Mesendoderm (in vitro differentiated cells): ENCODE measurements at regions not wholly inside any gene's neighbourhood (a gene's known extent, or its start where the extent isn't known, plus 50 kb on each side); places are given as distances from the start of the nearest gene placed in this dataset.
A peak's percentile ranks its signal among the peaks of the same experiment; 100 is the strongest.

Experiments used
- DNase-seq: peaks from one replicate; pipeline ENCODE4 v3.0.0; 2013
- H2AK5ac ChIP-seq: 2 replicates; pipeline ENCODE4 v1.6.1; 2013; ENCODE audit warnings: low read length, inconsistent platforms
- H2BK120ac ChIP-seq: 2 replicates; pipeline ENCODE4 v1.6.1; 2013; ENCODE audit warnings: low read depth, mild to moderate bottlenecking, low read length, moderate library complexity, mixed read lengths
- H2BK15ac ChIP-seq: replicated peaks from 2 replicates; pipeline ENCODE4 v1.6.1; 2013; ENCODE audit warnings: low read depth, mild to moderate bottlenecking, moderate library complexity
- H2BK5ac ChIP-seq: 2 replicates; pipeline ENCODE4 v1.6.1; 2013; ENCODE audit warnings: low read length, inconsistent platforms
- H3K18ac ChIP-seq: 2 replicates; pipeline ENCODE4 v1.6.1; 2013; ENCODE audit warnings: mild to moderate bottlenecking, low read length, mixed read lengths
- H3K23ac ChIP-seq: one replicate; pipeline ENCODE4 v1.6.1; 2013; ENCODE audit warnings: low read length
- H3K27ac ChIP-seq: 2 replicates; pipeline ENCODE4 v1.5.1; 2013; ENCODE audit warnings: low read depth, mild to moderate bottlenecking, inconsistent platforms, low read length, moderate library complexity
- H3K27me3 ChIP-seq: 2 replicates; pipeline ENCODE4 v1.6.1; 2013; ENCODE audit warnings: low read length, control low read depth, mild to moderate bottlenecking, inconsistent platforms; ENCODE audit not compliant: insufficient read depth, poor library complexity
- H3K36me3 ChIP-seq: 2 replicates; pipeline ENCODE4 v1.6.1; 2013; ENCODE audit warnings: low read length, inconsistent platforms; ENCODE audit not compliant: control insufficient read depth, insufficient read depth
- H3K4ac ChIP-seq: one replicate; pipeline ENCODE4 v1.6.1; 2013; ENCODE audit warnings: low read depth, mild to moderate bottlenecking, low read length, moderate library complexity
- H3K4me1 ChIP-seq: 2 replicates; pipeline ENCODE4 v1.6.1; 2013; ENCODE audit warnings: low read depth, low read length, inconsistent platforms; ENCODE audit not compliant: control insufficient read depth
- H3K4me2 ChIP-seq: 2 replicates; pipeline ENCODE4 v1.6.1; 2013; ENCODE audit warnings: low read length
- H3K4me3 ChIP-seq: 2 replicates; pipeline ENCODE4 v1.5.1; 2013; ENCODE audit warnings: mild to moderate bottlenecking, low read length
- H3K56ac ChIP-seq: one replicate; pipeline ENCODE4 v1.6.1; 2013; ENCODE audit warnings: low read length
- H3K79me1 ChIP-seq: 2 replicates; pipeline ENCODE4 v1.6.1; 2013; ENCODE audit warnings: low read length, inconsistent platforms
- H3K79me2 ChIP-seq: 2 replicates; pipeline ENCODE4 v1.6.1; 2013; ENCODE audit warnings: mild to moderate bottlenecking, low read length; ENCODE audit not compliant: control insufficient read depth, insufficient read depth
- H3K9ac ChIP-seq: 2 replicates; pipeline ENCODE4 v1.6.1; 2013; ENCODE audit warnings: low read length, inconsistent platforms
- H4K5ac ChIP-seq: one replicate; pipeline ENCODE4 v1.6.1; 2013; ENCODE audit warnings: low read length
- H4K8ac ChIP-seq: one replicate; pipeline ENCODE4 v1.6.1; 2013; ENCODE audit warnings: low read depth, mild to moderate bottlenecking, control low read depth, low read length, moderate library complexity
- WGBS: extraction: QIAGEN DNeasy Blood & Tissue Kit; methylation state at CpG from one replicate; pipeline ENCODE4 v1.1.7; 2013; ENCODE audit warnings: low lambda C conversion rate, missing lambda C conversion rate; ENCODE audit not compliant: insufficient coverage; ENCODE audit errors: extremely low coverage; 5-methylcytosine and 5-hydroxymethylcytosine counted together

DNA sequence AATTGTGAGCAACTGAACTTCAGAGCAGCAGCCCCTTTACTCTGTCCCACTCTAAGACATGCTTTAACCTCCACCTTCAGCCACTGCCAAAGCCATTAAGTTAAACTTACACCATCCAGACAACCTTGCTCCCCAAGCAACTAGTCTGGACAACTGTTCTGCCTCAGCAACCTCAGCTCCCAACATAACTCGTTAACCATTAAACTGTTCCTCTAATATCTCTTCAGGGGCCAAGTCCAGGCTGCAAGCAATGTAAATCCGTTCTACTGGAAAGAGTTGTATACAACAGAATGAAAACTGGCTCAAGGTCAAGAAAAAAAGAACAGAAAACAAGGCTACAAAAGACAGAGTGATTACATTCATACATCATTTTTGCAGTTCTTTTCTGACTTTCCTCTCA lies 131.7 kb upstream of the TARS1 start:
- H2BK120ac ChIP-seq: no peak overlapping the region
- H4K5ac ChIP-seq: no peak overlapping the region
- H3K79me1 ChIP-seq: no peaks in the 10 kb centered on the region
- H3K27ac ChIP-seq: no peak overlapping the region
- no peaks in the 10 kb centered on the region for H3K36me3 ChIP-seq
- no peak overlapping the region for H2AK5ac ChIP-seq
- H3K4ac ChIP-seq: no peak overlapping the region
- no peaks in the 10 kb centered on the region for H3K27me3 ChIP-seq
- no peak overlapping the region for H3K56ac ChIP-seq
- DNase-seq: no peak
- H3K9ac ChIP-seq: no peak overlapping the region
- no peak overlapping the region for H3K23ac ChIP-seq
- no peak overlapping the region for H3K18ac ChIP-seq
- no peak overlapping the region for H4K8ac ChIP-seq
- no CpG with 5 or more reads among the region's 2 CpGs for WGBS
- H2BK15ac ChIP-seq: no peak overlapping the region
- H3K79me2 ChIP-seq: no peaks in the 10 kb centered on the region
- no peaks in the 10 kb centered on the region for H3K4me1 ChIP-seq
- no peak overlapping the region for H3K4me3 ChIP-seq
- no peak overlapping the region for H3K4me2 ChIP-seq
- no peak overlapping the region for H2BK5ac ChIP-seq

GRCh38 chr5:33309536-33310345 lies 131.0 kb upstream of the TARS1 start:
- no peak overlapping the region for H2AK5ac ChIP-seq
- no peak overlapping the region for H2BK120ac ChIP-seq
- WGBS: no CpG with 5 or more reads among the region's 3 CpGs
- H3K4ac ChIP-seq: no peak overlapping the region
- no peak overlapping the region for H3K18ac ChIP-seq
- H3K79me1 ChIP-seq: no peaks in the 10 kb centered on the region
- H3K56ac ChIP-seq: no peak overlapping the region
- no peak overlapping the region for H3K9ac ChIP-seq
- no peaks in the 10 kb centered on the region for H3K79me2 ChIP-seq
- H4K5ac ChIP-seq: no peak overlapping the region
- H3K27ac ChIP-seq: no peak overlapping the region
- no peaks in the 10 kb centered on the region for H3K36me3 ChIP-seq
- H3K4me3 ChIP-seq: no peak overlapping the region
- no peak overlapping the region for H3K23ac ChIP-seq
- no peak for DNase-seq
- no peak overlapping the region for H3K4me2 ChIP-seq
- H2BK15ac ChIP-seq: no peak overlapping the region
- H2BK5ac ChIP-seq: no peak overlapping the region
- no peaks in the 10 kb centered on the region for H3K27me3 ChIP-seq
- no peaks in the 10 kb centered on the region for H3K4me1 ChIP-seq
- no peak overlapping the region for H4K8ac ChIP-seq

DNA sequence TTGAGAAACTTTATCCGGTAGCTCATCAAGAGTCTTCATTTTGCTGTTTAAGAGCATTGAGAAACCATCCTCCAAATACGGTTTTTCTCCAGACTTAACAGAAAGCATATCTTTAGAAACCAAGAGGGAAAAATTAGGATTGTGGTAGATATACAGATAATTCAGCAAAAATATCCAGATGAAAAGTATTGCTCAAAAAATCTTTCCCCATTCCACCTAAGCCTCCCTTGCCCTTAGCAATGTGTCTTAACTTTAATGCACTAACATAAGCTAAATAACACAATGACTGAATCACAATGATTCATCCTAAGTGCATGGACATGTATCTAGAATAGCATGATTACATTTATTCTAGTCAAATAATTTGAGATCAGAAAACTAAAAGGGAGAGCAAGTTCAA lies 130.3 kb upstream of the TARS1 start:
- Histone ChIP-seq H2BK15ac (no peak overlapping the region), H3K4me3 (no peak overlapping the region), H3K23ac (no peak overlapping the region), H3K56ac (no peak overlapping the region), H2BK120ac (no peak overlapping the region), H3K9ac (no peak overlapping the region), H2AK5ac (no peak overlapping the region), H4K8ac (no peak overlapping the region), H3K79me1 (no peaks in the 10 kb centered on the region), H4K5ac (no peak overlapping the region), H3K4me2 (no peak overlapping the region), H3K27me3 (no peaks in the 10 kb centered on the region), H2BK5ac (no peak overlapping the region), H3K18ac (no peak overlapping the region), H3K79me2 (no peaks in the 10 kb centered on the region), H3K27ac (no peak overlapping the region), H3K4ac (no peak overlapping the region), H3K36me3 (no peaks in the 10 kb centered on the region), H3K4me1 (no peaks in the 10 kb centered on the region)
- DNase-seq: no peak
- no CpG with 5 or more reads among the region's 2 CpGs for WGBS

DNA sequence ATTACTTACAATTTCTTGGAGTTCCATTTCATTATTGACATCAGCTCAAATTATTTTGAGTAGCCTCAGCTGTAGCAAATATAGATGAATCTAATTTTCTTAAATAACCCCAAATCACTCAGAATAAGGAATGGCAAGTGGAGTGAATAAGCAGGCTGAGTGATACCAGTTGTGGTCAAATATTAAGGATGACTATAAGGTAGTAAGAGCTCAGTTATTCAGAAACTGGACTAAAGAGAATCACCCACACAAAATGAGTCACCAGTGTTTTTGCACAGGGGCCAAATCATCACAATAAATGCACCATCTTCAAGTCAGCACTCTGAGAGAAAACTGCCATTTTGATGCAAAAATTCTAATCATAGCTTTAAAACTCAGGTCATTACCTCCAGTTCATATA lies 128.9 kb upstream of the TARS1 start:
- H3K56ac ChIP-seq: no peak overlapping the region
- H4K5ac ChIP-seq: no peak overlapping the region
- H3K18ac ChIP-seq: no peak overlapping the region
- H2BK120ac ChIP-seq: no peak overlapping the region
- H2BK15ac ChIP-seq: no peak overlapping the region
- no peak overlapping the region for H2BK5ac ChIP-seq
- no peak overlapping the region for H3K4me3 ChIP-seq
- no peaks in the 10 kb centered on the region for H3K27me3 ChIP-seq
- no peaks in the 10 kb centered on the region for H3K36me3 ChIP-seq
- H3K4ac ChIP-seq: no peak overlapping the region
- H3K79me2 ChIP-seq: no peaks in the 10 kb centered on the region
- H2AK5ac ChIP-seq: no peak overlapping the region
- H3K23ac ChIP-seq: no peak overlapping the region
- no peak overlapping the region for H3K27ac ChIP-seq
- H4K8ac ChIP-seq: no peak overlapping the region
- no peak overlapping the region for H3K9ac ChIP-seq
- H3K79me1 ChIP-seq: no peaks in the 10 kb centered on the region
- no peak overlapping the region for H3K4me2 ChIP-seq
- DNase-seq: no peak
- H3K4me1 ChIP-seq: no peaks in the 10 kb centered on the region

DNA sequence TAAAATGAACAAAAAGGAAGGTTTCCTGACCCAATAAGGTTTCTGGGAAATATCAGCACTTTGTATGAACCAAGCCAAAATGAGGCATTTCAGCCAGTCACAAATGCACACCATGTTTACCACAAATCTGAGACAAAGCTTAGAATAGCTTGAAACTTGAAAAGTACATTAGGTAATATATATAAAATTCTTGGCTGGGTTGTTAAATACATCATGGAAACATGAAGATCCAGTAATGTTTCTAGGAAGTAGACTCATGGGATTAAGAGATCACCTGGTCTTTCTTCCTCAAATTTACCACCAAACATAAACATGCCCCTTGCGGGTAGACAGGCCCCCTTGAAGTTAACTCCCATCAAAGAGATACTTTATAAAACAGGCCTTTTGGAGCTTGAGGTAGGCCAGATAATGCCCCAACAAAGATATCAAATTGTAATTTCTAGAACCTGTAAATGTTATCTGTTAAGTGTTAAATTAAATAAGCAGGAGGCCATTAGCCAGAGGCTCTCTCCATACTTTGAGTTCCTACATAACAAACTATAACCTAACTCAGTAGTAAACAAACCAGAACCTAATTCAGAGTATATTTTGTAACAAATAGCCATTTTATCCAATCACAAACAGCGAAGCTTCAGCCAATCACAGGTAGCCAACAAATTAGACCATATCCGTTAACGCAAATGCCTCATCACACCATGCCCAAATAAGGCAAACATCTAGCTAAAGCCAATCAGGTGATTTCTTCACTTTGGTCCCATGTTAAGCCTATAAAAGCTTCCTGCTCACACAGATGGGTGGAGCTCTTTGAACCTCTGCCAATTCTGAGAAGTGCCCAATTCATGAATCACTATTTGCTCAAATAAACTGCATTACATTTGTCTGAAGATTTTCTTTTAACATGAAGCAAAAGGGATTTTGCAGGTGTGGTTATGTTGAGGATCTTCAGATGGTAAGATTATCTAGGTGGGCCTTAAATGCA lies 127.9 kb upstream of the TARS1 start:
- H3K27me3 ChIP-seq: no peaks in the 10 kb centered on the region
- no peak overlapping the region for H3K23ac ChIP-seq
- H3K4me3 ChIP-seq: no peak overlapping the region
- H3K4me1 ChIP-seq: no peaks in the 10 kb centered on the region
- no peak overlapping the region for H3K4me2 ChIP-seq
- H3K27ac ChIP-seq: no peak overlapping the region
- H4K5ac ChIP-seq: no peak overlapping the region
- H3K9ac ChIP-seq: no peak overlapping the region
- no peak overlapping the region for H2BK120ac ChIP-seq
- no peaks in the 10 kb centered on the region for H3K36me3 ChIP-seq
- WGBS: no CpG with 5 or more reads among the region's 4 CpGs
- no peak overlapping the region for H3K4ac ChIP-seq
- no peak overlapping the region for H4K8ac ChIP-seq
- H2AK5ac ChIP-seq: no peak overlapping the region
- DNase-seq: peak; percentile 12
- H2BK15ac ChIP-seq: no peak overlapping the region
- H3K79me2 ChIP-seq: no peaks in the 10 kb centered on the region
- H3K56ac ChIP-seq: no peak overlapping the region
- no peak overlapping the region for H3K18ac ChIP-seq
- H2BK5ac ChIP-seq: no peak overlapping the region
- H3K79me1 ChIP-seq: no peaks in the 10 kb centered on the region
